ENCODE measurements at regions not wholly inside any gene's neighbourhood (a gene's known extent, or its start where the extent isn't known, plus 50 kb on each side); places are given as distances from the start of the nearest gene placed in this dataset.

DNA sequence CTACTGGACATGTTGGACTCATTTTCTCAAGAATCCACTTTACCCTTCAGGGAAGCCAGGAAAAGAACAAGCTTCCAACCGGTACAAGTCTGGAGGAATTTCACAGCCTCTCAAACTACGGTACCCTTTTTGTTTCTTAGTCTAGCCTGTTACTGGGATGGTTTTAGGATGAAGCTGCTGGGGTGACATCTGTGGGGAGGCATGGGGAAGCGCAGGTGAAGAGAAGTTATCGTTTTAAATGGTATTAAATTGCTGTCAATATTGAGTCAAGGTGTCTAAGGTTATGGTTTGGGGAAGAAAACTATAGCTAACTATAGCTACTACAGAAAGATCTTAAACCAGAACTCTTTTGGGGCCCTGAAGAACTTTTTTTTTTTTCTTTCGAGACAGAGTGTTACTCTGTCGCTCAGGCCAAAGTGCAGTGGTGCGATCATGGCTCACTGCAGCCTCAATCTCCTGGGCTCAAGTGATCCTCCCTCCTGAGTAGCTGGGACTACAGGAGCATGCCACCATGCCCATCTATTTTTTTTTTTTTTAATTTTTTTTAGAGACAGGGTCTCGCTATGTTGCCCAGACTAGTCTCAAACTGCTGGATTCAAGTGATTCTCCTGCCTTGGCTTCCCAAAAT, 128.7 kb downstream of the RIN2 start:
- Histone ChIP-seq H3K27ac (ENCODE audit: low read depth) (no peak overlapping the region), H3K36me3 (ENCODE audit: insufficient read depth) (no peaks in the 10 kb centered on the region), H3K4me3 (no peak overlapping the region), H3K4me1 (ENCODE audit: insufficient read depth) (no peaks in the 10 kb centered on the region), H4K20me1 (replicated peaks; ENCODE audit: insufficient read depth) (no peaks in the 10 kb centered on the region), H3K79me2 (replicated peaks; ENCODE audit: insufficient read depth) (no peaks in the 10 kb centered on the region), H3K4me2 (no peak overlapping the region), H3K27me3 (ENCODE audit: insufficient read depth) (no peaks in the 10 kb centered on the region), H2AFZ (no peak overlapping the region), H3K9me2 (ENCODE audit: insufficient read depth) (no peaks in the 10 kb centered on the region), H3F3A (replicated peaks; ENCODE audit: low read depth) (no peaks in the 10 kb centered on the region)
- ATAC-seq (peak; percentile 71), DNase-seq (ENCODE audit: low spot score) (peak; percentile 37)
- H3K36me3 Mint-ChIP-seq (ENCODE audit: low read depth) = no peaks in the 10 kb centered on the region
- H3K9me3 Mint-ChIP-seq = no peaks in the 10 kb centered on the region
- H3K27me3 Mint-ChIP-seq (ENCODE audit: insufficient read depth, low read depth, poor library complexity) = peaks cover 5% of the 10 kb centered on the region
- no peak for TF ChIP-seq ZNF331 (CRISPR knock-in tag; IDR thresholded peaks at IDR 0.05; ENCODE audit: low read depth)
- TF ChIP-seq, protein P1, sequence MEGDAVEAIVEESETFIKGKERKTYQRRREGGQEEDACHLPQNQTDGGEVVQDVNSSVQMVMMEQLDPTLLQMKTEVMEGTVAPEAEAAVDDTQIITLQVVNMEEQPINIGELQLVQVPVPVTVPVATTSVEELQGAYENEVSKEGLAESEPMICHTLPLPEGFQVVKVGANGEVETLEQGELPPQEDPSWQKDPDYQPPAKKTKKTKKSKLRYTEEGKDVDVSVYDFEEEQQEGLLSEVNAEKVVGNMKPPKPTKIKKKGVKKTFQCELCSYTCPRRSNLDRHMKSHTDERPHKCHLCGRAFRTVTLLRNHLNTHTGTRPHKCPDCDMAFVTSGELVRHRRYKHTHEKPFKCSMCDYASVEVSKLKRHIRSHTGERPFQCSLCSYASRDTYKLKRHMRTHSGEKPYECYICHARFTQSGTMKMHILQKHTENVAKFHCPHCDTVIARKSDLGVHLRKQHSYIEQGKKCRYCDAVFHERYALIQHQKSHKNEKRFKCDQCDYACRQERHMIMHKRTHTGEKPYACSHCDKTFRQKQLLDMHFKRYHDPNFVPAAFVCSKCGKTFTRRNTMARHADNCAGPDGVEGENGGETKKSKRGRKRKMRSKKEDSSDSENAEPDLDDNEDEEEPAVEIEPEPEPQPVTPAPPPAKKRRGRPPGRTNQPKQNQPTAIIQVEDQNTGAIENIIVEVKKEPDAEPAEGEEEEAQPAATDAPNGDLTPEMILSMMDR (conservative IDR thresholded peaks at IDR 0.05; ENCODE audit: low read depth in 2 of 2) = peak in 1 of 2 experiments; percentile 39; a peak in 2 of 4 replicates
- no peak overlapping the region for H3K27ac Mint-ChIP-seq
- H3K4me3 Mint-ChIP-seq = no peak overlapping the region; the same call in 2 of the 3 replicates
- H3K4me1 Mint-ChIP-seq = peaks cover 2% of the 10 kb centered on the region; the same call in 1 of the 3 replicates

DNA sequence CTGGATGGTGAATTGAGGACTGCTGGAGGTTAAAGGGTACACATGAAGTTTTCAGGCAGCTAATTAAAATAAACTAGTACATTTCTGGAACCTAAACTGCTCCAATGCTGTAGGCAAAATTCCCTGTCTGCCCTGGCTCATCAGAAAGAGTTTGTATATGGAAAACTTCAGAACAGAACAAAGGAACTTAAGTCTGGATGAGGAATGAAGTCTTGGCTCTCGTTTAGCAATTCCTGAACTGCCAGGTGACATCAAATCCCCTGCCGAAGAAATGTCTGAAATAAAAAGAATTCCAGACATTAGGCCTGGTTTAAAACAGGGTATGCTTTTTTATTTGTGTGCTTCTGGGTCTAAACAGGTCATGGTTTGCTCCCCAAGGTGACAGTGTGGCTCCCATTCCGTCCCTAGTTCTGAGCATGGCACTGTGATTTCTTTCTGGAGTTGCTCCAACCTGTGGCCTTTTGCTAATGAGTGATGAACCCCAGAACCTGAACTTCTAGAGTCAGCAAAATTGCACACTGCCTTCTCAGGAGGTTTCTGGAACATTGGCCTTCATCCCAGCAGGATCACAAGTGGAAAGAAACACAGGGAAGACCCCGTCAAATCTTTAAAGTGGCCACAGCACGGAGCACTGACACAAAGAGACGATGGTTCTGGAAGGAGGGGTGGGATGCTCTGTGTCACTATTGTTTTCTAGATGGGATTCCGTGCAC, 129.4 kb upstream of the NAA20 start:
- Histone ChIP-seq H3K4me2 (no peak overlapping the region), H2AFZ (peak overlapping the region; percentile 43; the same call in 1 of the 2 replicates), H3F3A (replicated peaks; ENCODE audit: low read depth) (no peaks in the 10 kb centered on the region), H3K27me3 (ENCODE audit: insufficient read depth) (no peaks in the 10 kb centered on the region), H3K4me1 (ENCODE audit: insufficient read depth) (no peaks in the 10 kb centered on the region), H3K79me2 (replicated peaks; ENCODE audit: insufficient read depth) (no peaks in the 10 kb centered on the region), H3K4me3 (no peak overlapping the region), H4K20me1 (replicated peaks; ENCODE audit: insufficient read depth) (no peaks in the 10 kb centered on the region), H3K9me2 (ENCODE audit: insufficient read depth) (no peaks in the 10 kb centered on the region), H3K27ac (ENCODE audit: low read depth) (no peak overlapping the region), H3K36me3 (ENCODE audit: insufficient read depth) (no peaks in the 10 kb centered on the region)
- no peaks in the 10 kb centered on the region for H3K9me3 Mint-ChIP-seq
- no peak for ATAC-seq
- DNase-seq (ENCODE audit: low spot score) = no peak
- no peaks in the 10 kb centered on the region for H3K36me3 Mint-ChIP-seq (ENCODE audit: low read depth)
- H3K27ac Mint-ChIP-seq = no peak overlapping the region; the same call in 1 of the 2 replicates
- H3K27me3 Mint-ChIP-seq (ENCODE audit: insufficient read depth, low read depth, poor library complexity) = peaks cover 5% of the 10 kb centered on the region
- H3K4me3 Mint-ChIP-seq = no peak overlapping the region
- peaks cover 2% of the 10 kb centered on the region; the same call in 1 of the 3 replicates for H3K4me1 Mint-ChIP-seq
- TF ChIP-seq, protein P2, sequence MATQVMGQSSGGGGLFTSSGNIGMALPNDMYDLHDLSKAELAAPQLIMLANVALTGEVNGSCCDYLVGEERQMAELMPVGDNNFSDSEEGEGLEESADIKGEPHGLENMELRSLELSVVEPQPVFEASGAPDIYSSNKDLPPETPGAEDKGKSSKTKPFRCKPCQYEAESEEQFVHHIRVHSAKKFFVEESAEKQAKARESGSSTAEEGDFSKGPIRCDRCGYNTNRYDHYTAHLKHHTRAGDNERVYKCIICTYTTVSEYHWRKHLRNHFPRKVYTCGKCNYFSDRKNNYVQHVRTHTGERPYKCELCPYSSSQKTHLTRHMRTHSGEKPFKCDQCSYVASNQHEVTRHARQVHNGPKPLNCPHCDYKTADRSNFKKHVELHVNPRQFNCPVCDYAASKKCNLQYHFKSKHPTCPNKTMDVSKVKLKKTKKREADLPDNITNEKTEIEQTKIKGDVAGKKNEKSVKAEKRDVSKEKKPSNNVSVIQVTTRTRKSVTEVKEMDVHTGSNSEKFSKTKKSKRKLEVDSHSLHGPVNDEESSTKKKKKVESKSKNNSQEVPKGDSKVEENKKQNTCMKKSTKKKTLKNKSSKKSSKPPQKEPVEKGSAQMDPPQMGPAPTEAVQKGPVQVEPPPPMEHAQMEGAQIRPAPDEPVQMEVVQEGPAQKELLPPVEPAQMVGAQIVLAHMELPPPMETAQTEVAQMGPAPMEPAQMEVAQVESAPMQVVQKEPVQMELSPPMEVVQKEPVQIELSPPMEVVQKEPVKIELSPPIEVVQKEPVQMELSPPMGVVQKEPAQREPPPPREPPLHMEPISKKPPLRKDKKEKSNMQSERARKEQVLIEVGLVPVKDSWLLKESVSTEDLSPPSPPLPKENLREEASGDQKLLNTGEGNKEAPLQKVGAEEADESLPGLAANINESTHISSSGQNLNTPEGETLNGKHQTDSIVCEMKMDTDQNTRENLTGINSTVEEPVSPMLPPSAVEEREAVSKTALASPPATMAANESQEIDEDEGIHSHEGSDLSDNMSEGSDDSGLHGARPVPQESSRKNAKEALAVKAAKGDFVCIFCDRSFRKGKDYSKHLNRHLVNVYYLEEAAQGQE (IDR thresholded peaks at IDR 0.05; ENCODE audit: unreplicated experiment) = no peak
- TF ChIP-seq, protein P1 (conservative IDR thresholded peaks at IDR 0.05; ENCODE audit: low read depth in 2 of 2) = no peak
- TF ChIP-seq EZH2 (IDR thresholded peaks at IDR 0.05; ENCODE audit: low read depth, unreplicated experiment) = no peak

All from GM23338 (cell line).